Stimulated activated CD4-positive, alpha-beta T cell treated with anti-CD3 and anti-CD28 coated beads, Interleukin-4, amount 100 ng/mL, for 1 hour (primary cell): ENCODE measurements at regions not wholly inside any gene's neighbourhood (a gene's known extent, or its start where the extent isn't known, plus 50 kb on each side); places are given as distances from the start of the nearest gene placed in this dataset.
"Not testable (repeated sequence)": the region's sequence is repeated elsewhere in the genome, so short reads cannot be mapped to it uniquely, and the experiment has no call there.

Experiments
- DNase-seq: peaks from one replicate; pipeline ENCODE4 v3.0.0-alpha.2; 2020

- DNase-seq, result no peak
Observed at GRCh38 chr7:69076566-69076965, 521.7 kb upstream of the AUTS2 start.

DNA sequence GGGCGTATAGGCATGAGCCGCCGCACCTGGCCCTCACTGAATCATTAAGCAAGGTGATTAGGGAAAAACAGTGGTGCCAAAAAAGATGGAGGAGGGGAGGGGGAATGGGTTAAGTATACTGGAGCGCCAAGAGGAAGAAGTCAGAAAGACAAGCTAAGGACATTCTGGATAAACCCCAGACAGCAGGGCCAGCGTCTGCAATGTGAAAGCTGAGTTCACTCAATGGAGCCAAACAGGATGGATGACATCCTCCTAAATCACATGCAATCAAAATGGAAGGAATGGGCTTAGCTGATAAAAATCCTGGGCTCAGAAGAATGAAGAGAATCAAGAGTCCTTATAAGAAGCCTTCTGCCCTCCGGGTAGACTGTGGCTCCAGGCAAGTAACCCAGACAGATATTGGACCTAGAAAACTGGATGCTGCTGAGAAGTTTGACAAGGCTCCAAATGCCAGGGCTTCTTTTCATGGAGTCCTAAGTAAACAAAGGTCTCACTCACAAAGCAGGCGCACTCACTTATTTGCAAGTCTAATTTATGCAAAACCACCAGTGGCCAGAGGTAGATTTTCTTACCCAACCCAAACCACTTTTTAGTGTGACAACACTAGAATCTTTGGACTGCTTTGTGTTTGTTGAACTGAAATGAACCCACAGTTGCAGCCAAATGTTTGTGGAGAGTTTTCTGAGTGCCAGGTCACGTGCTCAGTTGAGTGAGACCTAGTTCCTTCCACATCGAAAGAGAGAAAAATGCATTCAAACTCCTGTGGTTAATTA lies 519.1 kb upstream of the AUTS2 start:
- DNase-seq, result no peak

DNA sequence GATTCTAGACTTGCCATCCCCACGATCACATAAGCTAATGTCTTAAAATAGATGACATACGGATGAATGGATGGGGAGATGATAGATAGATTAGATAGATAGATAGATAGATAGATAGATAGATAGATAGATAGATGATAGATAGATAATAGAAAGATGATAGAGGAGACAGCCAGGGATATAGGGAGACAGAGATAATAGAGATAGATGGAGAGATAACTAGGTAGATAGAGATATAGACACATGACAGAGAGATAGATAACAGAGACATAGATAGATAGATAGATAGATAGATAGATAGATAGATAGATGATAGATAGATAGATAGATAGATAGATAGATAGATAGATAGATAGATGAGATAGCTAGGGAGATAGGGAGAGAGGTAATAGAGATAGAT lies 511.0 kb upstream of the AUTS2 start:
- DNase-seq, result not testable (repeated sequence)

DNA sequence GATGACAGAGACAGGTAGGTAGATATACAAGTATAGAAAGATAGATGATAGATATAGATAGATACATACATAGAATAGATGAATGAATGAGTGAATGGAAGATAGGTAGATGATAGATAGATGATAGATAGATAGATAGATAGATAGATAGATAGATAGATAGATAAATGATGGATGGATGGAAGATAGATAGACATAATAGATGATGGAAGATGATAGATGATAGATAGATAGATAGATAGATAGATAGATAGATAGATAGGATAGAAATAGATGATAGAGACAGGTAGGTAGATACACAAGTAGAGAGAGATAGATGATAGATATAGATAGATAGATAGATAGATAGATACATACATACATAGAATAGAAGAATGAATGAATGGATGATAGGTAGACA lies 510.1 kb upstream of the AUTS2 start:
- no peak for DNase-seq

- no peak for DNase-seq
Observed at GRCh38 chr7:69090936-69091335, 507.3 kb upstream of the AUTS2 start.

- no peak for DNase-seq
Observed at GRCh38 chr7:69091521-69091920, 506.8 kb upstream of the AUTS2 start.

GRCh38 chr7:69095127-69095526 lies 503.1 kb upstream of the AUTS2 start:
- no peak for DNase-seq

- DNase-seq, result no peak
Observed at GRCh38 chr7:69095649-69096048, 502.6 kb upstream of the AUTS2 start.

DNA sequence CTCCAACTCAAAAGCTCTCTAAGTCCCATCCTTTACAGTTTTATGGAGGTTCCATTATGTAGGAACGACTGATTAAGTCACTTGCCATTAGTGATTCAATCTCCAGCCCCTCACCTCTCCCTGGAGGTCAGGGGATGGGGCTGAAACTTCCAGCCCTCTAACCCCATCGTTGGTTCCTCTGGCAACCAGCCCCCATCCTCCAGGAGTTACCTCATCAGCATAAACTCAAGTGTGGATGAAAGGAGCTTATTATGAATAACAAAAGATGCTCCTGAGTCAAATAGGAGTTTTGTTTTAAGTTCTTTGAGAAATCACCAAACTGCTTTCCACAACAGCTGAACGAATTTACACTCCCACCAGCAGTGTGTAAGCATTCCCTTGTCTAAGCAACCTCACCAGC lies 494.3 kb upstream of the AUTS2 start:
- no peak for DNase-seq

- DNase-seq, result no peak
Observed at GRCh38 chr7:69105092-69105491, 493.2 kb upstream of the AUTS2 start.

DNA sequence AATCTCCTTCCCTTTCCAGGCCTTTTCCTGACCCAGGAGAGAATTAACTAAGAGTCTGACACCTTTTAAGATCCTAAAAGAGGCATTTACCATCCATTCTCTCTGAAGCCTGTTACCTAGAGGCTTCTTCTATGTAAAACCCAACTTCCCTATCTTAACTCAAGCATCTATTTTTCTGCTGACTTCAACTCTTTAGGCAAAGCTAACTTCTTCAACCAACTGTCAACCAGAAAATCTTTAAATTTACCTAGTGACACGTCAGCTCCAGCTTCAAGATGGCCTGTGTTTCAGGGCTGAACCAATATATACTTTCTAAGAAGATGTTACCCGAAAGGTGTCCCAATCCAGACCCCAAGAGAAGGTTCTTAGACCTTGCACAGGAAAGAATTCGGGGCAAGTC lies 492.3 kb upstream of the AUTS2 start:
- DNase-seq, result no peak

GRCh38 chr7:69106449-69106848 lies 491.8 kb upstream of the AUTS2 start:
- not testable (repeated sequence) for DNase-seq

DNA sequence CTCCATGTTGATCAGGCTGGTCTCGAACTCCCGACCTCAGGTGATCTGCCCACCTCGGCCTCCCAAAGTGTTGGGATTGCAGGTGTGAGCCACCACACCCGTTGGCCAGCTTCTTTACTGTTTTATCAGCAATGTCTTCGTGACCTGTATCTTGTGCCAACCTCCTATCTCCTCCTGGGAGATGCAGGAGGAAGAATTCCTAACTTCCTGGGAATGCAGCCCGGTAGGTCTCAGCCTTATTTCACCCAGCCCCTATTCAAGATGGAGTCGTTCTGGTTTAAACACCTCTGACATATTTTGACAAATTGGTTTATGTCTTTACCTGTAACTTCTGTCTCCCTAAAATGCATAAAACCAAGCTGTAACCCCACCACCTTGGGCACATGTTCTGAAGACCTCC lies 491.3 kb upstream of the AUTS2 start:
- DNase-seq, result not testable (repeated sequence)

GRCh38 chr7:69108097-69108496 lies 490.2 kb upstream of the AUTS2 start:
- no peak for DNase-seq

DNA sequence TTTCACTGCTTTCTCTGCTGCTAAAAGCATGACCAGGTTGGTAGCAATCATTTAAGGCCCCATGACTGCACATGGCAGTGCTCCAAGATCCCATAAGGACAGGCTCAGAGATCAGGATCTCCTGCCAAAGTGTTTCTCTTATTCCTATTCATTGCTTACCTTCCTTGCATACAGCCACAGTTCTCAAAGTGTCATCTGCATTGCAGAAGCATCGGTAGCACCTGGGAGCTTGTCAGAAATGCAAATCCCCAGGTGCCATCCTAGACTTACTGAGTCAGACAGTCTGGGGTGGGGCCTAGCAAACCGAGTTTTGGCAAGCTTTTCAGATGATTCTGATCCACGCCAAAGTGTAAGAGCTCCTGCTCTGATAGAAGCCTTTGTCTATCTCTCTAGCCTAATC lies 489.0 kb upstream of the AUTS2 start:
- no peak for DNase-seq

DNA sequence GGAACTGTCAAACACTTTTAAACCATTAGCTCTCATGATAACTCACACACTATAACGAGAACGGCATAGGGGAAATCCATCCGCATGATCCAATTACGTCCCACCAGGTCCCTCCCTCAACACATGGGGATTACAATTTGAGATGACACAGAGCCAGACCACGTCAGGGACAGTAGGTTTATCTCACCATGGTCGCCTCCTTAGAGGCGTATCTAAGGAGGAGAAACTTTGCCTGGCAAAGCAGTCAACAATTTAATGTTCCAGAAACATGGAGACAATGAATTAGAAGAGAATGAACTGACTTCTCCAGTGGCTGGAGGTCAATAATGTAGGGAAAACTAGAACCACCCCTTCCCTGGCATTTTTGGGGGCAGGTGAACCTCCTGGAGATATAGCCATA lies 488.4 kb upstream of the AUTS2 start:
- DNase-seq, result no peak

- DNase-seq, result no peak
Observed at GRCh38 chr7:69110450-69111050, 487.7 kb upstream of the AUTS2 start.

DNA sequence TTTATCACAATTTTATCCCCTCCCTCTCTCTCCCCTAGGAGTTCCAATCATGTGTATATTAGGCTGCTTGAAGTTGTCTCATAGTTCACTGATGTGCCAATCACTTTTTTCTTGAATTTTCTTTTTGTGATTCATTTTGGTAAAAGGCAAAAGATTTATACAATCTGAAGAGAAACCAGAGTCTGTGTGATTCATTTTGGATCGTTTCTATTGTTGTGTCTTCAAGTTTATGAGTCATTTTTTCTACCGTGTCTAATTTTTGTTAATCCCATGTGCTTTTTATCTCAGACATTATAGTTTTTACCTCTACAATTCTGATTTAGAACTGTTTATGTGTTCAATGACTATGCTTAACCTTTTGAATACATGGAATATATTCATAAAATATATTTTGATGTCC lies 483.9 kb upstream of the AUTS2 start:
- no peak for DNase-seq

DNA sequence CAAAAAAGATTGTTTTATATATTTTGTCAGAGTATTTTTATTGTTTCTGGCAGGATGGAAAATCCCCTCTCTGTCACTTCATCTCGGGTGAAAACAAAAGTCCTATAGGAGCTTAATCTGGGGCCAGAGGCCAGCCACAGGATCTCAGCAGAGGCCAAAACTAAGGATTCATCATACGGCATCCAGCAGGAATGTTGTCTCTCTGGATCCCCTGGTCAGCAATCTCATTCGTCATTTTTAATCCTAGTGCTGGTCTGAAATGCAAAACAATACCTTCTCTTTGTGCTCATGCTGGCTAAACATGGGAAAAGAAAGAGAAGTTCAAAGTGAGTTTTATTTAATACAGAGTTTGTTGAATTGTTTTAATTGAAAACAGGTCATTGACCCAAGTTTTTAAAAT lies 482.5 kb upstream of the AUTS2 start:
- DNase-seq, result no peak

- not testable (repeated sequence) for DNase-seq
Observed at GRCh38 chr7:69116196-69116595, 482.1 kb upstream of the AUTS2 start.

GRCh38 chr7:69122953-69123352 lies 475.3 kb upstream of the AUTS2 start:
- DNase-seq, result no peak

DNA sequence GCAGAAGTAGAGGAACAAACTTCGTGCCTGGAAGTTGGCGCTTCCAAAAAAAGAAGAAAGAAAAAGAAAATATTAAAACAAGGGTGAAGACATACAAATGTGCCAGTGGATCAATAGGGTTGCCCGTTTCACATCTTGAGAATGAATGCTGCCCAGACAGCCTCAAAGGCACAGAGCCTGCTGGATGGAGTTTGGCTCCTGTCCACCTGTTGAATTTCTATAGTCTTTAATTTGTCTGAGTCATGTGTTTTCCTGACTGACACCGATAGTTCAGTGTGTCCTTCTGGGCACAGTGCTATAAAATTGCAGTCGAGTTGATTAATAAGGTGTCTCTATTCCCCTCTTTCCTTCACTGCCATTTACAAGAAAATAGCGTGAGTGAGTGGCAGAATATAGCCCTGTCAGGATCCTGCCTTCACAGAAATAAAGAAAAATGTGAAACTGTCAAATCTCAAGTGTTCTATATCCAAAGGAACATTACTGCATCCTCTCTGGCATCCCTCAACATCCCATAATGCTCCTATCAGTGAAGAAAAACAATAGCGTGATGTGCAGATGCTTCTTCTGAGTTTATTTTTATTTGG lies 471.3 kb upstream of the AUTS2 start:
- DNase-seq, result no peak

GRCh38 chr7:69129524-69129923 lies 468.8 kb upstream of the AUTS2 start:
- DNase-seq, result no peak

- DNase-seq, result no peak
Observed at GRCh38 chr7:69129951-69130350, 468.3 kb upstream of the AUTS2 start.

DNA sequence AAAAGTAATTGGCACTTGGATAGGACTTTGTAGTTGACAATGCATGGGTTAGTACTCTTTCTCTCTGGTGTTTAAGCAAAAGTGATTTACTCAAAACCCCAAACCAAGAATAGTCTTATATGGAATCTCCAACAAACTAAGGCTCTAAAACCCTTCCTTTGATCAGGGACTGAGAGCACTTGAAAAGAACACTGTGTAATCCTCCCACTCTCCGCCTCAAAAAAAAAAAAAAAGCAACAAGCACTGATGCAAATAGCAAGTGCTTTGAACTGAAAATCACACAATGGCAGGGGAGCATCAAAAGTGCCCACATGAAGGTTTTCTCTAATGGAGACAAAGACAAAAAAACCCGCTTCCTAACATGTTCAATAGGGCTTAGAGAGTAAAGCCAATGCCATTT lies 467.9 kb upstream of the AUTS2 start:
- DNase-seq, result no peak
